ENCODE measurements at regions not wholly inside any gene's neighbourhood (a gene's known extent, or its start where the extent isn't known, plus 50 kb on each side); places are given as distances from the start of the nearest gene placed in this dataset.
"Not testable (repeated sequence)": the region's sequence is repeated elsewhere in the genome, so short reads cannot be mapped to it uniquely, and the experiment has no call there.

- DNase-seq (ENCODE audit: low spot score) = no peak
Measured at GRCh38 chr22:49394116-49394785, 433.4 kb downstream of the BRD1 start.

- DNase-seq (ENCODE audit: low spot score) = peak; percentile 32
Measured at GRCh38 chr22:49393526-49393925, 434.1 kb downstream of the BRD1 start.

GRCh38 chr22:49392841-49393510 lies 434.7 kb downstream of the BRD1 start:
- no peak for DNase-seq (ENCODE audit: low spot score)

- no peak for DNase-seq (ENCODE audit: low spot score)
Measured at GRCh38 chr22:49392247-49392646, 435.4 kb downstream of the BRD1 start.

GRCh38 chr22:49391436-49391835 lies 436.2 kb downstream of the BRD1 start:
- no peak for DNase-seq (ENCODE audit: low spot score)

GRCh38 chr22:49390954-49391353 lies 436.7 kb downstream of the BRD1 start:
- DNase-seq (ENCODE audit: low spot score) = no peak

GRCh38 chr22:49383909-49384308 lies 443.8 kb downstream of the BRD1 start:
- DNase-seq (ENCODE audit: low spot score) = not testable (repeated sequence)

- no peak for DNase-seq (ENCODE audit: low spot score)
Measured at GRCh38 chr22:49382451-49382735, 445.3 kb downstream of the BRD1 start.

GRCh38 chr22:49381595-49382450 lies 445.9 kb downstream of the BRD1 start:
- DNase-seq (ENCODE audit: low spot score) = no peak

GRCh38 chr22:49380828-49381114 lies 446.9 kb downstream of the BRD1 start:
- no peak for DNase-seq (ENCODE audit: low spot score)

GRCh38 chr22:49380095-49380827 lies 447.4 kb downstream of the BRD1 start:
- no peak for DNase-seq (ENCODE audit: low spot score)

- DNase-seq (ENCODE audit: low spot score) = no peak
Measured at GRCh38 chr22:49377306-49377705, 450.4 kb downstream of the BRD1 start.

GRCh38 chr22:49373801-49374226 lies 453.9 kb downstream of the BRD1 start:
- DNase-seq (ENCODE audit: low spot score) = no peak

GRCh38 chr22:49373289-49373666 lies 454.4 kb downstream of the BRD1 start:
- no peak for DNase-seq (ENCODE audit: low spot score)

GRCh38 chr22:49372530-49373288 lies 455.0 kb downstream of the BRD1 start:
- DNase-seq (ENCODE audit: low spot score) = no peak

- DNase-seq (ENCODE audit: low spot score) = no peak
Measured at GRCh38 chr22:49372111-49372529, 455.6 kb downstream of the BRD1 start.

GRCh38 chr22:49371325-49372110 lies 456.2 kb downstream of the BRD1 start:
- DNase-seq (ENCODE audit: low spot score) = no peak

GRCh38 chr22:49370627-49371301 lies 456.9 kb downstream of the BRD1 start:
- no peak for DNase-seq (ENCODE audit: low spot score)

GRCh38 chr22:49369726-49370626 lies 457.7 kb downstream of the BRD1 start:
- DNase-seq (ENCODE audit: low spot score) = peak; percentile 36
